ENCODE measurements at regions not wholly inside any gene's neighbourhood (a gene's known extent, or its start where the extent isn't known, plus 50 kb on each side); places are given as distances from the start of the nearest gene placed in this dataset.

GRCh38 chrX:155715141-155715540, 102.4 kb upstream of the TMLHE start:
- no peak for TF ChIP-seq CTCF (IDR thresholded peaks at IDR 0.05)
- no peak for TF ChIP-seq ZFX (IDR thresholded peaks at IDR 0.05; ENCODE audit: borderline replicate concordance)
